Thyroid gland (tissue), 4 donors: ENCODE measurements at regions not wholly inside any gene's neighbourhood (a gene's known extent, or its start where the extent isn't known, plus 50 kb on each side); places are given as distances from the start of the nearest gene placed in this dataset.

Experiments
- POLR2A ChIP-seq, 2 donors: fragments of 450-650 bp; IDR thresholded peaks; one replicate each; pipeline ENCODE4 v1.6.1; 2017; ENCODE audit warnings: antibody characterized with exemption in 2 of 2, mild to moderate bottlenecking in 2 of 2, moderate library complexity in 1 of 2
- TF ChIP-seq, protein P1 (sequence below), 6 experiments: fragments of 200-600 bp in 3 of 6; fragments of 450-650 bp in 3 of 6; sonication (generic) in 3 of 6; IDR thresholded peaks; one replicate each; pipeline ENCODE4 v1.5.1; 2016 to 2019; ENCODE audit warnings: antibody characterized with exemption in 6 of 6, mild to moderate bottlenecking in 2 of 6, inconsistent platforms in 1 of 6, moderate library complexity in 1 of 6

DNA sequence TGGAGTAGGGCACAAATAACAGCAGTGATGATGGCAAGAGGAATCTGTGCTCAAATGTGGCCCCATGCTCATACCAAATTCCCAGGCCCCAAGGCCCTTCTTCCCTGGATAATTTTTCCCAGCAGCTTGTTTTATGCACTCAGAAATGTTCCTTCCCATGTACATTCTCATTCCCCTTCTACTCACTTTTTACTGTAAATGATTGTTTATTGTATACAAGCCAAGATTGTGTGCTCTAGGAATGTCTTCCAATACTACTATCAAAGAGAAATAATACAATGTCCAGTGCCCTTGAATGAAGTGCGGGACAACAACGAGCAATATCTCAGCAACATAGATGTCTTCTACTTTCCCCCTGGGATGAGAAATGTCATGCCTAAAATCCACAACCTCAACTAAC lies 201.6 kb downstream of the ICOS start:
- TF ChIP-seq, protein P1, sequence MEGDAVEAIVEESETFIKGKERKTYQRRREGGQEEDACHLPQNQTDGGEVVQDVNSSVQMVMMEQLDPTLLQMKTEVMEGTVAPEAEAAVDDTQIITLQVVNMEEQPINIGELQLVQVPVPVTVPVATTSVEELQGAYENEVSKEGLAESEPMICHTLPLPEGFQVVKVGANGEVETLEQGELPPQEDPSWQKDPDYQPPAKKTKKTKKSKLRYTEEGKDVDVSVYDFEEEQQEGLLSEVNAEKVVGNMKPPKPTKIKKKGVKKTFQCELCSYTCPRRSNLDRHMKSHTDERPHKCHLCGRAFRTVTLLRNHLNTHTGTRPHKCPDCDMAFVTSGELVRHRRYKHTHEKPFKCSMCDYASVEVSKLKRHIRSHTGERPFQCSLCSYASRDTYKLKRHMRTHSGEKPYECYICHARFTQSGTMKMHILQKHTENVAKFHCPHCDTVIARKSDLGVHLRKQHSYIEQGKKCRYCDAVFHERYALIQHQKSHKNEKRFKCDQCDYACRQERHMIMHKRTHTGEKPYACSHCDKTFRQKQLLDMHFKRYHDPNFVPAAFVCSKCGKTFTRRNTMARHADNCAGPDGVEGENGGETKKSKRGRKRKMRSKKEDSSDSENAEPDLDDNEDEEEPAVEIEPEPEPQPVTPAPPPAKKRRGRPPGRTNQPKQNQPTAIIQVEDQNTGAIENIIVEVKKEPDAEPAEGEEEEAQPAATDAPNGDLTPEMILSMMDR (IDR thresholded peaks at IDR 0.05): no peak
- TF ChIP-seq POLR2A (IDR thresholded peaks at IDR 0.05): no peak
